SK-N-SH treated with all-trans-retinoic acid at 6 μM for 48 hours (cell line): ENCODE measurements at regions not wholly inside any gene's neighbourhood (a gene's known extent, or its start where the extent isn't known, plus 50 kb on each side); places are given as distances from the start of the nearest gene placed in this dataset.
"Not testable (repeated sequence)": the region's sequence is repeated elsewhere in the genome, so short reads cannot be mapped to it uniquely, and the experiment has no call there.

ENCODE experiments used
- ATAC-seq: fragments of 200-7000 bp; cut with Tn5 transposase; 3 replicates; pipeline ENCODE4 v1.9.1; 2020; ENCODE audit warnings: mild to moderate bottlenecking, moderate library complexity
- ARNTL ChIP-seq: fragments of 450-650 bp; formaldehyde crosslinking; IDR thresholded peaks from 2 replicates; pipeline ENCODE4 v1.5.0; 2020; ENCODE audit warnings: low read depth, mild to moderate bottlenecking, moderate library complexity, borderline replicate concordance
- BACH2 ChIP-seq: fragments of 250-450 bp; sonication (Bioruptor Pico); IDR thresholded peaks from 2 replicates; pipeline ENCODE4 v1.9.0; 2021; ENCODE audit warnings: mild to moderate bottlenecking, borderline replicate concordance
- CSDC2 ChIP-seq: fragments of 250-450 bp; sonication (Bioruptor Pico); IDR thresholded peaks from 2 replicates; pipeline ENCODE4 v1.5.0; 2020; ENCODE audit warnings: mild to moderate bottlenecking, moderate library complexity
- CSRNP3 ChIP-seq: fragments of 250-450 bp; sonication (Bioruptor Pico); IDR thresholded peaks from 2 replicates; pipeline ENCODE4 v1.5.1; 2021; ENCODE audit warnings: mild to moderate bottlenecking, moderate library complexity
- ESRRG ChIP-seq: fragments of 250-450 bp; sonication (Bioruptor Pico); IDR thresholded peaks from 2 replicates; pipeline ENCODE4 v1.6.1; 2021; ENCODE audit warnings: mild to moderate bottlenecking
- GLIS3 ChIP-seq: fragments of 250-450 bp; sonication (Bioruptor Pico); IDR thresholded peaks from 2 replicates; pipeline ENCODE4 v1.5.0; 2020; ENCODE audit warnings: mild to moderate bottlenecking, moderate library complexity
- ISL1 ChIP-seq: fragments of 250-450 bp; sonication (Bioruptor Pico); IDR thresholded peaks from 2 replicates; pipeline ENCODE4 v2.1.2; 2022; ENCODE audit warnings: mild to moderate bottlenecking, moderate library complexity
- OSR1 ChIP-seq: fragments of 250-450 bp; sonication (Bioruptor Pico); IDR thresholded peaks from 2 replicates; pipeline ENCODE4 v1.8.0; 2022; ENCODE audit warnings: moderate library complexity, mild to moderate bottlenecking, inconsistent platforms
- PATZ1 ChIP-seq: fragments of 250-450 bp; sonication (Bioruptor Pico); IDR thresholded peaks from 2 replicates; pipeline ENCODE4 v1.8.0; 2020; ENCODE audit warnings: mild to moderate bottlenecking, moderate library complexity, borderline replicate concordance
- POU6F1 ChIP-seq: fragments of 250-450 bp; sonication (Bioruptor Pico); IDR thresholded peaks from 2 replicates; pipeline ENCODE4 v1.8.0; 2021; ENCODE audit warnings: low read depth, mild to moderate bottlenecking, moderate library complexity, borderline replicate concordance
- PPARA ChIP-seq: fragments of 250-450 bp; sonication (Bioruptor Pico); IDR thresholded peaks from 2 replicates; pipeline ENCODE4 v1.5.0; 2020; ENCODE audit warnings: mild to moderate bottlenecking, borderline replicate concordance
- RARB ChIP-seq: fragments of 250-450 bp; sonication (Bioruptor Pico); IDR thresholded peaks from 2 replicates; pipeline ENCODE4 v1.8.0; 2021; ENCODE audit warnings: mild to moderate bottlenecking, moderate library complexity
- SNAI2 ChIP-seq: fragments of 250-450 bp; sonication (Bioruptor Pico); IDR thresholded peaks from 2 replicates; pipeline ENCODE4 v1.5.0; 2020; ENCODE audit warnings: mild to moderate bottlenecking, moderate library complexity
- TCF4 ChIP-seq: fragments of 250-450 bp; sonication (Bioruptor Pico); IDR thresholded peaks from 2 replicates; pipeline ENCODE4 v1.8.0; 2021; ENCODE audit warnings: mild to moderate bottlenecking, moderate library complexity, borderline replicate concordance
- TOX ChIP-seq: fragments of 250-450 bp; sonication (Bioruptor Pico); IDR thresholded peaks from 2 replicates; pipeline ENCODE4 v1.8.0; 2021; ENCODE audit warnings: mild to moderate bottlenecking, moderate library complexity, borderline replicate concordance
- TSHZ2 ChIP-seq: fragments of 250-450 bp; sonication (Bioruptor Pico); IDR thresholded peaks from 2 replicates; pipeline ENCODE4 v1.5.0; 2020; ENCODE audit warnings: mild to moderate bottlenecking, moderate library complexity
- ZC3H10 ChIP-seq: fragments of 250-450 bp; sonication (Bioruptor Pico); IDR thresholded peaks from 2 replicates; pipeline ENCODE4 v1.5.1; 2021; ENCODE audit warnings: mild to moderate bottlenecking, moderate library complexity
- ZFP3 ChIP-seq: fragments of 250-450 bp; sonication (Bioruptor Pico); IDR thresholded peaks from 2 replicates; pipeline ENCODE4 v1.5.0; 2020; ENCODE audit warnings: mild to moderate bottlenecking, moderate library complexity
- ZNF565 ChIP-seq: fragments of 450-650 bp; formaldehyde crosslinking; conservative IDR thresholded peaks from 2 replicates; pipeline ENCODE4 v1.5.0; 2020; ENCODE audit warnings: low read depth, mild to moderate bottlenecking, moderate library complexity
- ZNF70 ChIP-seq: fragments of 450-650 bp; formaldehyde crosslinking; IDR thresholded peaks from 2 replicates; pipeline ENCODE4 v1.5.0; 2020; ENCODE audit warnings: mild to moderate bottlenecking, moderate library complexity

- ATAC-seq = no peak
- TF ChIP-seq OSR1 (no peak), ZC3H10 (CRISPR knock-in tag) (no peak), ISL1 (CRISPR knock-in tag) (no peak)
Measured at GRCh38 chrX:99271641-99272040, 1138.4 kb downstream of the PCDH19 start.

- TF ChIP-seq ZNF565 (no peak), PATZ1 (CRISPR knock-in tag) (no peak), TCF4 (CRISPR knock-in tag) (no peak), ZFP3 (no peak), SNAI2 (CRISPR knock-in tag) (no peak), POU6F1 (no peak), CSDC2 (CRISPR knock-in tag) (no peak), CSRNP3 (CRISPR knock-in tag) (no peak), ZNF70 (CRISPR knock-in tag) (no peak), PPARA (CRISPR knock-in tag) (no peak), TSHZ2 (CRISPR knock-in tag) (no peak), ISL1 (CRISPR knock-in tag) (no peak), ESRRG (CRISPR knock-in tag) (no peak), BACH2 (CRISPR knock-in tag) (no peak), RARB (CRISPR knock-in tag) (no peak), TOX (CRISPR knock-in tag) (no peak)
- ATAC-seq = no peak
Measured at GRCh38 chrX:99266255-99266654, 1143.8 kb downstream of the PCDH19 start.

GRCh38 chrX:99248180-99248579 lies 1161.9 kb downstream of the PCDH19 start:
- no peak for ATAC-seq
- TF ChIP-seq TSHZ2 (CRISPR knock-in tag) = no peak

- TF ChIP-seq ZNF565 (no peak), ARNTL (CRISPR knock-in tag) (no peak), PPARA (CRISPR knock-in tag) (no peak), TOX (CRISPR knock-in tag) (no peak), GLIS3 (CRISPR knock-in tag) (no peak), POU6F1 (no peak), CSDC2 (CRISPR knock-in tag) (no peak), ISL1 (CRISPR knock-in tag) (no peak), OSR1 (no peak), BACH2 (CRISPR knock-in tag) (no peak), TCF4 (CRISPR knock-in tag) (no peak), SNAI2 (CRISPR knock-in tag) (no peak)
- no peak for ATAC-seq
Measured at GRCh38 chrX:99242001-99242400, 1168.1 kb downstream of the PCDH19 start.

GRCh38 chrX:99234384-99234783 lies 1175.7 kb downstream of the PCDH19 start:
- not testable (repeated sequence) for ATAC-seq
